HG03039 (cell line): ENCODE measurements at regions not wholly inside any gene's neighbourhood (a gene's known extent, or its start where the extent isn't known, plus 50 kb on each side); places are given as distances from the start of the nearest gene placed in this dataset.

ENCODE experiments used
- ATAC-seq: cut with Tn5 transposase; IDR thresholded peaks from one replicate; pipeline ENCODE4 v1.9.1; 2021; ENCODE audit warnings: mild to moderate bottlenecking, moderate library complexity; ENCODE audit not compliant: unreplicated experiment

- ATAC-seq = no peak
Observed at GRCh38 chr4:106687026-106687425, 318.4 kb upstream of the GIMD1 start.

GRCh38 chr4:106681381-106681921, 312.9 kb upstream of the GIMD1 start:
- ATAC-seq = no peak

GRCh38 chr4:106679063-106679462, 310.5 kb upstream of the GIMD1 start:
- no peak for ATAC-seq

GRCh38 chr4:106677213-106677612, 308.6 kb upstream of the GIMD1 start:
- no peak for ATAC-seq

GRCh38 chr4:106676173-106676921, 307.8 kb upstream of the GIMD1 start:
- ATAC-seq = no peak

GRCh38 chr4:106671716-106672115, 303.1 kb upstream of the GIMD1 start:
- no peak for ATAC-seq

GRCh38 chr4:106670976-106671375, 302.4 kb upstream of the GIMD1 start:
- no peak for ATAC-seq

GRCh38 chr4:106659371-106659770, 290.8 kb upstream of the GIMD1 start:
- ATAC-seq = no peak

GRCh38 chr4:106652095-106652494, 283.5 kb upstream of the GIMD1 start:
- ATAC-seq = no peak

- no peak for ATAC-seq
Observed at GRCh38 chr4:106650701-106651100, 282.1 kb upstream of the GIMD1 start.

GRCh38 chr4:106647451-106647850, 278.9 kb upstream of the GIMD1 start:
- ATAC-seq = no peak

GRCh38 chr4:106629268-106629625, 260.7 kb upstream of the GIMD1 start:
- no peak for ATAC-seq

GRCh38 chr4:106628586-106629267, 260.1 kb upstream of the GIMD1 start:
- ATAC-seq = no peak

GRCh38 chr4:106627051-106627450, 258.5 kb upstream of the GIMD1 start:
- ATAC-seq = no peak

- no peak for ATAC-seq
Observed at GRCh38 chr4:106624671-106625070, 256.1 kb upstream of the GIMD1 start.

- ATAC-seq = no peak
Observed at GRCh38 chr4:106618956-106619355, 250.4 kb upstream of the GIMD1 start.

GRCh38 chr4:106615961-106616360, 247.4 kb upstream of the GIMD1 start:
- ATAC-seq = no peak

- no peak for ATAC-seq
Observed at GRCh38 chr4:106615410-106615945, 246.9 kb upstream of the GIMD1 start.

- ATAC-seq = no peak
Observed at GRCh38 chr4:106614441-106614840, 245.9 kb upstream of the GIMD1 start.

- ATAC-seq = no peak
Observed at GRCh38 chr4:106609917-106610316, 241.3 kb upstream of the GIMD1 start.

- ATAC-seq = no peak
Observed at GRCh38 chr4:106607558-106607957, 239.0 kb upstream of the GIMD1 start.
